BJ (cell line): ENCODE measurements at regions not wholly inside any gene's neighbourhood (a gene's known extent, or its start where the extent isn't known, plus 50 kb on each side); places are given as distances from the start of the nearest gene placed in this dataset.
"Not testable (repeated sequence)": the region's sequence is repeated elsewhere in the genome, so short reads cannot be mapped to it uniquely, and the experiment has no call there.

ENCODE experiments used
- CTCF ChIA-PET: fragments of 350-600 bp; formaldehyde crosslinking; extraction: SDS; loops from one replicate; lab custom pipeline; 2021; ENCODE audit warnings: antibody characterized with exemption, inconsistent platforms; lab: Yijun Ruan, JAX
- POLR2A ChIA-PET: fragments of 300-600 bp; sonication (Branson Sonifier 250); formaldehyde crosslinking; extraction: SDS; loops from one replicate; lab custom pipeline; 2021; ENCODE audit warnings: antibody characterized with exemption; lab: Charles Lee
- DNase-seq: peaks from one replicate; pipeline ENCODE4 v3.0.0-alpha.2; 2011; ENCODE audit warnings: low read depth
- H3K27me3 ChIP-seq: 2 replicates; pipeline ENCODE4 v1.6.0; 2011; ENCODE audit warnings: low read length; ENCODE audit not compliant: control insufficient read depth, insufficient read depth
- H3K36me3 ChIP-seq: 2 replicates; pipeline ENCODE4 v1.5.1; 2011; ENCODE audit warnings: low read length; ENCODE audit not compliant: control insufficient read depth, insufficient read depth
- H3K4me3 ChIP-seq: 2 replicates; pipeline ENCODE4 v1.5.1; 2011; ENCODE audit warnings: low read depth, mild to moderate bottlenecking, control low read depth, low read length
- CTCF ChIP-seq: IDR thresholded peaks from 2 replicates; pipeline ENCODE4 v1.5.1; 2011; ENCODE audit warnings: low read depth, mild to moderate bottlenecking, control low read depth, inconsistent platforms, low read length, moderate library complexity; ENCODE audit not compliant: insufficient read depth

GRCh38 chr18:62460851-62461300 lies 61.9 kb upstream of the ZCCHC2 start:
- no peak for TF ChIP-seq CTCF
- ChIA-PET POLR2A (no interaction called here), CTCF (interaction anchor here (1.0 kb wide), 1 partner anchor 45 kb away, joined by 3 read pairs; no protein-coding TSS in a partner anchor)
- Histone ChIP-seq H3K27me3 (0 out of 2 replicates have a peak, but pooled peaks cover 2% of the 10 kb centered on the region), H3K4me3 (no peak overlapping the region), H3K36me3 (no peaks in the 10 kb centered on the region)
- DNase-seq = no peak

- TF ChIP-seq CTCF = no peak
- ChIA-PET CTCF (interaction anchor here (1.0 kb wide), 1 partner anchor 45 kb away, joined by 3 read pairs; no protein-coding TSS in a partner anchor), POLR2A (no interaction called here)
- DNase-seq = no peak
- no peaks in the 10 kb centered on the region for H3K36me3 ChIP-seq
- H3K27me3 ChIP-seq = no peaks in the 10 kb centered on the region
- H3K4me3 ChIP-seq = no peak overlapping the region
Observed at GRCh38 chr18:62461591-62461990, 61.2 kb upstream of the ZCCHC2 start.

DNA sequence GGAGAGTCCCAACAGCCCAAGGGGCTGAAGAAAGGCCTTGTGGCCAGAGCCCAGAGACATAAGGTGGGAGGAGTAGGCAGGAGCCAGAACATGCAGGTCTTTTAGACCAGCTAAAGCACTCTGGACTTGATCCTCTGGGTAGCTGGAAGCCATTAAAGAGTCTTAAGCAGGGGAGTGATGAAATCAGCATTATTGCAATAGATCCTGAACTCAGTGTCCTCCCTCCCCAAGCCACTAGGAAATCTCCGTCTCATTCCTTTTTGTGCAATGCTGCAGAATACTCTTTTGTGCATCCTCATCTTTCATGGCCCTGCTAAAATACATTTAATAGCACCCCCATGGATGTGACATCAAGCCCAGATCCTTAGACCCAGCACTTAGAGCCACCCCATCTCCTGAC lies 58.6 kb upstream of the ZCCHC2 start:
- DNase-seq = no peak
- ChIA-PET POLR2A (no interaction called here), CTCF (no interaction called here)
- TF ChIP-seq CTCF = no peak
- no peaks in the 10 kb centered on the region for H3K27me3 ChIP-seq
- H3K4me3 ChIP-seq = no peak overlapping the region
- no peaks in the 10 kb centered on the region for H3K36me3 ChIP-seq

DNA sequence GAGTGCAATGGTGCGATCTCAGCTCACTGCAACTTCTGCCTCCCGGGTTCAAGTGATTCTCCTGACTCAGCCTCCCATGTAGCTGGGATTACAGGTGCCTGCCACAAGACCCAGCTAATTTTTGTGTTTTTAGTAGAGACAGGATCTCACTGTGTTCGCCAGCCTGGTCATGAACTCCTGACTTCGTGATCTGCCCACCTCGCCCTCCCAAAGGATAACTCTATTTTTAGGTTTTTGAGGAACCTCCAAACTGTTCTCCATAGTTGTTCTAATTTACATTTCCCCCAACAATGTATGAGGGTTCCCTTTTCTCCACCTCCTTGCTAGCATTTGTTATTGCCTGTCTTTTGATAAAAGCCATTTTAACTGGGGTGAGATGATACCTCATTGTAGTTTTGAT lies 53.7 kb upstream of the ZCCHC2 start:
- H3K4me3 ChIP-seq, CTCF ChIA-PET, H3K27me3 ChIP-seq, POLR2A ChIA-PET, H3K36me3 ChIP-seq, DNase-seq: not testable (repeated sequence)
